ENCODE measurements at regions not wholly inside any gene's neighbourhood (a gene's known extent, or its start where the extent isn't known, plus 50 kb on each side); places are given as distances from the start of the nearest gene placed in this dataset.
"Not testable (repeated sequence)": the region's sequence is repeated elsewhere in the genome, so short reads cannot be mapped to it uniquely, and the experiment has no call there.

- POLR2A ChIA-PET; H3K4me1 Mint-ChIP-seq (ENCODE audit: insufficient read depth, unreplicated experiment); H3K4me3 Mint-ChIP-seq (ENCODE audit: unreplicated experiment); DNase-seq (ENCODE audit: unreplicated experiment); BruUV-seq (replicated peaks); intact Hi-C loops (cut with micrococcal nuclease); H3K27ac Mint-ChIP-seq (ENCODE audit: low read depth, unreplicated experiment); H3K36me3 Mint-ChIP-seq (ENCODE audit: insufficient read depth, unreplicated experiment); H3K27me3 Mint-ChIP-seq (ENCODE audit: insufficient read depth, unreplicated experiment); H3K9me3 Mint-ChIP-seq (ENCODE audit: unreplicated experiment); CTCF ChIA-PET: not testable (repeated sequence)
These were observed 243.2 kb downstream of the CWH43 start for GRCh38 chr4:49229243-49229642.

- DNase-seq (ENCODE audit: unreplicated experiment); CTCF ChIA-PET; H3K9me3 Mint-ChIP-seq (ENCODE audit: unreplicated experiment); H3K36me3 Mint-ChIP-seq (ENCODE audit: insufficient read depth, unreplicated experiment); H3K4me3 Mint-ChIP-seq (ENCODE audit: unreplicated experiment); POLR2A ChIA-PET; intact Hi-C loops (cut with micrococcal nuclease); H3K27me3 Mint-ChIP-seq (ENCODE audit: insufficient read depth, unreplicated experiment); BruUV-seq (replicated peaks); H3K27ac Mint-ChIP-seq (ENCODE audit: low read depth, unreplicated experiment); H3K4me1 Mint-ChIP-seq (ENCODE audit: insufficient read depth, unreplicated experiment): not testable (repeated sequence)
These were observed 243.6 kb downstream of the CWH43 start for GRCh38 chr4:49229713-49230112.

GRCh38 chr4:49233346-49233745 lies 247.3 kb downstream of the CWH43 start:
- CTCF ChIA-PET; DNase-seq (ENCODE audit: unreplicated experiment); H3K36me3 Mint-ChIP-seq (ENCODE audit: insufficient read depth, unreplicated experiment); H3K4me1 Mint-ChIP-seq (ENCODE audit: insufficient read depth, unreplicated experiment); POLR2A ChIA-PET; intact Hi-C loops (cut with micrococcal nuclease); H3K4me3 Mint-ChIP-seq (ENCODE audit: unreplicated experiment); H3K27ac Mint-ChIP-seq (ENCODE audit: low read depth, unreplicated experiment); H3K9me3 Mint-ChIP-seq (ENCODE audit: unreplicated experiment); BruUV-seq (replicated peaks); H3K27me3 Mint-ChIP-seq (ENCODE audit: insufficient read depth, unreplicated experiment): not testable (repeated sequence)

GRCh38 chr4:49233749-49234148 lies 247.7 kb downstream of the CWH43 start:
- POLR2A ChIA-PET; H3K36me3 Mint-ChIP-seq (ENCODE audit: insufficient read depth, unreplicated experiment); H3K4me1 Mint-ChIP-seq (ENCODE audit: insufficient read depth, unreplicated experiment); H3K27ac Mint-ChIP-seq (ENCODE audit: low read depth, unreplicated experiment); intact Hi-C loops (cut with micrococcal nuclease); CTCF ChIA-PET; H3K27me3 Mint-ChIP-seq (ENCODE audit: insufficient read depth, unreplicated experiment); DNase-seq (ENCODE audit: unreplicated experiment); H3K4me3 Mint-ChIP-seq (ENCODE audit: unreplicated experiment); H3K9me3 Mint-ChIP-seq (ENCODE audit: unreplicated experiment); BruUV-seq (replicated peaks): not testable (repeated sequence)

GRCh38 chr4:49234382-49234781 lies 248.3 kb downstream of the CWH43 start:
- not testable (repeated sequence) for DNase-seq (ENCODE audit: unreplicated experiment)

GRCh38 chr4:49235413-49236160 lies 249.5 kb downstream of the CWH43 start:
- BruUV-seq (replicated peaks); H3K4me1 Mint-ChIP-seq (ENCODE audit: insufficient read depth, unreplicated experiment); H3K36me3 Mint-ChIP-seq (ENCODE audit: insufficient read depth, unreplicated experiment); intact Hi-C loops (cut with micrococcal nuclease); POLR2A ChIA-PET; H3K4me3 Mint-ChIP-seq (ENCODE audit: unreplicated experiment); H3K9me3 Mint-ChIP-seq (ENCODE audit: unreplicated experiment); H3K27me3 Mint-ChIP-seq (ENCODE audit: insufficient read depth, unreplicated experiment); DNase-seq (ENCODE audit: unreplicated experiment); CTCF ChIA-PET; H3K27ac Mint-ChIP-seq (ENCODE audit: low read depth, unreplicated experiment): not testable (repeated sequence)

More at GRCh38 chr4:49234382-49234781, 248.3 kb downstream of the CWH43 start:
- H3K9me3 Mint-ChIP-seq (ENCODE audit: unreplicated experiment); intact Hi-C loops (cut with micrococcal nuclease); H3K27ac Mint-ChIP-seq (ENCODE audit: low read depth, unreplicated experiment); BruUV-seq (replicated peaks); H3K27me3 Mint-ChIP-seq (ENCODE audit: insufficient read depth, unreplicated experiment); CTCF ChIA-PET; H3K36me3 Mint-ChIP-seq (ENCODE audit: insufficient read depth, unreplicated experiment); H3K4me3 Mint-ChIP-seq (ENCODE audit: unreplicated experiment); H3K4me1 Mint-ChIP-seq (ENCODE audit: insufficient read depth, unreplicated experiment); POLR2A ChIA-PET: not testable (repeated sequence)

- H3K27ac Mint-ChIP-seq (ENCODE audit: low read depth, unreplicated experiment); CTCF ChIA-PET; H3K4me1 Mint-ChIP-seq (ENCODE audit: insufficient read depth, unreplicated experiment); POLR2A ChIA-PET; DNase-seq (ENCODE audit: unreplicated experiment); H3K9me3 Mint-ChIP-seq (ENCODE audit: unreplicated experiment); intact Hi-C loops (cut with micrococcal nuclease); H3K27me3 Mint-ChIP-seq (ENCODE audit: insufficient read depth, unreplicated experiment); BruUV-seq (replicated peaks); H3K4me3 Mint-ChIP-seq (ENCODE audit: unreplicated experiment); H3K36me3 Mint-ChIP-seq (ENCODE audit: insufficient read depth, unreplicated experiment): not testable (repeated sequence)
These were observed 250.4 kb downstream of the CWH43 start for GRCh38 chr4:49236474-49236873.

- H3K36me3 Mint-ChIP-seq (ENCODE audit: insufficient read depth, unreplicated experiment); H3K9me3 Mint-ChIP-seq (ENCODE audit: unreplicated experiment); CTCF ChIA-PET; H3K4me1 Mint-ChIP-seq (ENCODE audit: insufficient read depth, unreplicated experiment); H3K27me3 Mint-ChIP-seq (ENCODE audit: insufficient read depth, unreplicated experiment); DNase-seq (ENCODE audit: unreplicated experiment); H3K4me3 Mint-ChIP-seq (ENCODE audit: unreplicated experiment); POLR2A ChIA-PET; H3K27ac Mint-ChIP-seq (ENCODE audit: low read depth, unreplicated experiment); intact Hi-C loops (cut with micrococcal nuclease); BruUV-seq (replicated peaks): not testable (repeated sequence)
These were observed 255.2 kb downstream of the CWH43 start for GRCh38 chr4:49241295-49241694.

- H3K9me3 Mint-ChIP-seq (ENCODE audit: unreplicated experiment); H3K4me1 Mint-ChIP-seq (ENCODE audit: insufficient read depth, unreplicated experiment); POLR2A ChIA-PET; H3K36me3 Mint-ChIP-seq (ENCODE audit: insufficient read depth, unreplicated experiment); DNase-seq (ENCODE audit: unreplicated experiment); H3K27ac Mint-ChIP-seq (ENCODE audit: low read depth, unreplicated experiment); H3K4me3 Mint-ChIP-seq (ENCODE audit: unreplicated experiment); BruUV-seq (replicated peaks); intact Hi-C loops (cut with micrococcal nuclease); H3K27me3 Mint-ChIP-seq (ENCODE audit: insufficient read depth, unreplicated experiment); CTCF ChIA-PET: not testable (repeated sequence)
These were observed 276.7 kb downstream of the CWH43 start for GRCh38 chr4:49262786-49263185.

GRCh38 chr4:49270435-49270834 lies 284.4 kb downstream of the CWH43 start:
- H3K4me1 Mint-ChIP-seq (ENCODE audit: insufficient read depth, unreplicated experiment); BruUV-seq (replicated peaks); DNase-seq (ENCODE audit: unreplicated experiment); CTCF ChIA-PET; H3K36me3 Mint-ChIP-seq (ENCODE audit: insufficient read depth, unreplicated experiment); intact Hi-C loops (cut with micrococcal nuclease); H3K4me3 Mint-ChIP-seq (ENCODE audit: unreplicated experiment); H3K9me3 Mint-ChIP-seq (ENCODE audit: unreplicated experiment); H3K27ac Mint-ChIP-seq (ENCODE audit: low read depth, unreplicated experiment); H3K27me3 Mint-ChIP-seq (ENCODE audit: insufficient read depth, unreplicated experiment); POLR2A ChIA-PET: not testable (repeated sequence)

Data from MCF 10A (cell line).